SK-N-MC (cell line): ENCODE measurements at regions not wholly inside any gene's neighbourhood (a gene's known extent, or its start where the extent isn't known, plus 50 kb on each side); places are given as distances from the start of the nearest gene placed in this dataset.

ENCODE experiments used
- EZH2 ChIP-seq: fragments of 200-600 bp; sonication (generic); IDR thresholded peaks from one replicate; pipeline ENCODE4 v1.6.1; 2017; ENCODE audit warnings: antibody characterized with exemption
- POLR2AphosphoS5 ChIP-seq: IDR thresholded peaks from 2 replicates; pipeline ENCODE4 v1.6.1; 2012; ENCODE audit warnings: mild to moderate bottlenecking, low read depth, low read length, borderline replicate concordance

- TF ChIP-seq EZH2 (no peak), POLR2AphosphoS5 (no peak)
Measured at GRCh38 chr5:155081618-155082017, 68.1 kb downstream of the KIF4B start.
